ENCODE measurements at regions not wholly inside any gene's neighbourhood (a gene's known extent, or its start where the extent isn't known, plus 50 kb on each side); places are given as distances from the start of the nearest gene placed in this dataset.

- no peak for DNase-seq
Measured at GRCh38 chr1:50295566-50295965, 127.7 kb downstream of the DMRTA2 start.

DNA sequence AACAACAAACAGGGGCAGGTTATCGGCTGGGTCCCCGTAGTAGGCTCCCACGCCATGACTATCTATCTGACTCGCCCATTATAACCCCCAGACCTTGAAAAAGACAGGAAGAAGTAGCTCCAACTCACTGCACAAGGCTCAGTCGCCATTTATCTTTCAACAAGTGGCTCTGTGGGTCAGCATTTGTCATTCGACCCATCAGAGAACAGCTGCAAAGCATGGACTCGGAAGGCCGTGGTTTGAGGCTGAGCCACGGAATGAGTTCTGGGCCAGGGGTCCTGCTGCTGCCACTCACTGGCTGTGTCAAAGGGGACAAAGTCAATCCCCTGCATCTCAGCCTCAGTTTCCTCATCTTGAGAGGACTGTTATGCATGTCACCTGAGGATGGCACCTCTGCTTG lies 131.0 kb downstream of the DMRTA2 start:
- no peak for DNase-seq

- no peak for DNase-seq
Measured at GRCh38 chr1:50289495-50289894, 133.7 kb downstream of the DMRTA2 start.

GRCh38 chr1:50285994-50286393 lies 137.2 kb downstream of the DMRTA2 start:
- no peak for DNase-seq

- DNase-seq = peak in 1 of 56 donors; percentile 1
Measured at GRCh38 chr1:50279622-50280330, 143.5 kb downstream of the DMRTA2 start.

DNA sequence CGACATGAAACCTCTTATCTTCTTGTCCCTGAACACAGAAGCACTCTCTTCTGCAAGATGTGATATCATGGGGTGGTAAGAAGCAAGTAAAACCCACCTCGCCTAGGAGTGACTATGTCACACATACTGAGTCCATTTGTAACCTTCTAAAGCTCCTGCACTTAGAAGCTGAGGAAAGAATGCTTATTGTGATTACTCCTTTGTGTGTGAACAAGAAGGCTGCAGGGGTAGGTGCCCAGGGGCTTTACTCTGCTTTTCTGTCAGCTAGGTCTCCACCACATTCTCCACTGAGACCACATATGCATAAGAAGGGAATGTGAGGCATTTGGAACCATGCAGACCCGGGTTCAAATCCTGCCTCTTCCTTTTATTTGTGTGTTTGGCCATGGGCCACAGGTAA lies 144.3 kb downstream of the DMRTA2 start:
- no peak for DNase-seq

DNA sequence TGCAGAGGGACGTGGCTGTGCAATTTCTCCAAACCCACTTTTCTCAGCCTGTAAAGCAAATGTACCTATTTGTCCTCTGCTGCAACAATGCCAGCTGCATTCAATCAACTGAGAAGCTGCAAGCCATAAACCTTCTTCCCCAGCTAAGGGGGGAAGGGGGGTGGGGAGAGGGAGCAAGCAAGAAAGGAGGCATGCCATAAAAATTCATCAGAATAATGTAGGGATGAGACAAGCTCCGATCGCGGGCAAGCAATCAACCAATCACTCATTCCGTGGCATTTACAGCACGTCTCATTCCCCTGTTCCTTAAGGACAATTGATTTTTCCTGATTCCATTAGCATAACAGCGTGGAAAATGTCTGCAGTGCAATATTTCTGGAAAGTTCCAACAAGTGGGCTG lies 144.8 kb downstream of the DMRTA2 start:
- no peak for DNase-seq

DNA sequence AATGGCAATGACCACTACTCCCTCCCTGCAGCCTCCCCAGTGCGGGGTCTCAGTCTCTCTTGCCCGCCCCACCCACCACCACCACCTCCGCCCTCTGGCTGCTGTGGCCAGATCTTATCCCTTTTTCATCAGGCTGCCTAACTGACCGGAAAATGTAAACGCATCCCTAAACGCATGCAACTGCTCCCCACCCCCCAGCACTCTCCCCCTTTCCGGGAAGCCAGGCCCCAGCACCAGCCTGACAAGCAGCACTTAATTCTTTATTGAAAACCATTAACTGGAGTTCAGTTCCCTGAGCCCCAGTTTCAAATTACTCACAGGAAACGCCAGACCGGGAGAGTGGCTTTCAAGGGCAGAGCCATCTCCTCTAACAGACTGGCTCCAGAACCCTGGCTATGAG lies 147.7 kb downstream of the DMRTA2 start:
- DNase-seq = no peak

GRCh38 chr1:50272912-50273311 lies 150.3 kb downstream of the DMRTA2 start:
- DNase-seq = no peak

DNA sequence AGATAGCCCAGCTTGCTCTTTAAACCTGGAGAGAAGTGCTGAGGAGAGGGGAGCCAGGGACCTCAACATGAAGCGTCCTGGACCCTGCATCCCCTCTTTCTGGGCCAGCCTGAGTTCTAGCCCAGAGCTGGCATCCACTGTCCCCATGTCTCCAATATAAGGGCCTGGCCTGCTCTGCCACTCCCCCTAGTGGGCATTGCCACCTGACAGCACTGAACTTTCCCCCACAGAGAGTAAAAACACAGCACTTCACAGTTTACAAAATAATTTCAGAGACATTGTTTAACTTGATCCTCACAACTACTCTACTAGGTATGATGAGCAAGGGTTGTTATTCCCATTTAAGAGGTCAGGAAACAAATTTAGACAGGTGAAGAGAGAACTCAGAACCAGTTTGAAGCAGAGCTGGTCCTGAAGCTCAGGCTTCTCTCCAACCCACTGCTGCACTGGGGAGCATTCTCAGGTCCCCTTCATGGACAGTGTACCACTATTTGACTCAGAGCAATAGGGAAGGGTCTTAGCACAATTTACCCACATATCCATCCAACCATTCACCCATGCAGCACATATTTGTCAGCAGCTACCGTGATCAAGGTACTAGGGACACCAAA lies 151.2 kb downstream of the DMRTA2 start:
- peak in 25 of 56 donors; percentile 1 to 44 (median 8) for DNase-seq

- DNase-seq = no peak
Measured at GRCh38 chr1:50271337-50271736, 151.9 kb downstream of the DMRTA2 start.

- DNase-seq = no peak
Measured at GRCh38 chr1:50270926-50271325, 152.3 kb downstream of the DMRTA2 start.

GRCh38 chr1:50268049-50268448 lies 155.2 kb downstream of the DMRTA2 start:
- no peak for DNase-seq

GRCh38 chr1:50266509-50266908 lies 156.7 kb downstream of the DMRTA2 start:
- DNase-seq = no peak

DNA sequence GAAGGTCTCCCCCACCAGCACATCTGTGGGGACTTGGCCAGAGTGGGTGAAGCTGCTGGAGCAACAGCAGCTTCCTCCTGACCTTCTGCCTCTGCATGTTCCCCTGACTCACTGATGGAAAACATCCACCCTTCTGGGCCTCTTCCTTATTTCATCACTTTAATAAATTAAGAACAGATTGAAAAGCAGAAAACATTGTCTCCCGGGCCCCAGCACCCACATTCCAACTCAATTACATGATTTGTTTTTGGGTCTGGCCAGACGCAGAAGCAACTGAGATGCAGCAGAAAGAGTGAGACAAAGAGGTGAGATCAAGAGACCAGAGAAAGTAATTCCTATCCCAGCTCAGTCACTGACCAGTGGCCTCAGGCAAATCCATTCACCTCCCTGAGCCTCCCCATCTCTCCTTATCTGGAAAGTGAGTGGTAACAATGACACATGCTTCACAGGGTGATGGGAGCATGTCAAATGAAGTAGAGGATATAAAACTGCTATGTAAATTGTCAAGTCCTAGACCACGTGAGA lies 157.1 kb downstream of the ELAVL4 start:
- DNase-seq = no peak

DNA sequence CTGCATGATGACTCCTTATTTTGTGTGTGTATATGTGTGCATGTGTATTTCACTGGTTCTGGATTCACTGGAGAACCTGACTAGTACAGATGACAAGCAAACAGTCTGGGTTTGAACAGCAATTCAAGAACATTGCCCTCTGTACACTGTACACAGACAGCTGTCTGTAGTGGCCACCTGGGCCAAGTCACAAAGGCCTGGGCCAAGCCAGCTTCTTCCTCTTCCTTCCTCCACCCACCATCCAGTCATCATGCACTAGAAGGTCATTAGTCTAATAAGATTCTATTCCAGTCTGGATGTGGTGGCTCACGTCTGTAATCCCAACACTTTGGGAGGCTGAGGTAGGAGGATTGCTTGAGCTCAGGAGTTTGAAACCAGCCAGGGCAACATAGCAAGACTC lies 155.9 kb downstream of the ELAVL4 start:
- DNase-seq = no peak

- DNase-seq = no peak
Measured at GRCh38 chr1:50262436-50262835, 153.7 kb downstream of the ELAVL4 start.

DNA sequence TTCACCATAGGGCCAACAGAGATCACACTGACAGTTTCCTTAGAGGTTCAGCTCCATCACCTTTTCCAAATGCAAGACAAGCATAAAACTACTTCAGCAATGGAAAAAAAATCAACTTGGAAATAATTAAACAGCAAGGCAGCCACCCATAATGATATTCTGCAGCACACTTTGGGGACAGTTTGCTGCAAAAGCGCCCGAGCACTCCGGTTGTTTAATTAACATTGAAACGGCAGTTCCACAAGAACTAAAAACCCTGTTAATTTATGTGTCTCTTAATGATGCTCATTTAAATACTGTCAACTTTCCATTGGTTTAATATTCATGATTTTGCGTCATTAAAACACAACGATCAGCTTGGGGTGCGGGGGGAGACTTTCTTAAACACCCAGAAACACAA lies 153.2 kb downstream of the ELAVL4 start:
- no peak for DNase-seq

DNA sequence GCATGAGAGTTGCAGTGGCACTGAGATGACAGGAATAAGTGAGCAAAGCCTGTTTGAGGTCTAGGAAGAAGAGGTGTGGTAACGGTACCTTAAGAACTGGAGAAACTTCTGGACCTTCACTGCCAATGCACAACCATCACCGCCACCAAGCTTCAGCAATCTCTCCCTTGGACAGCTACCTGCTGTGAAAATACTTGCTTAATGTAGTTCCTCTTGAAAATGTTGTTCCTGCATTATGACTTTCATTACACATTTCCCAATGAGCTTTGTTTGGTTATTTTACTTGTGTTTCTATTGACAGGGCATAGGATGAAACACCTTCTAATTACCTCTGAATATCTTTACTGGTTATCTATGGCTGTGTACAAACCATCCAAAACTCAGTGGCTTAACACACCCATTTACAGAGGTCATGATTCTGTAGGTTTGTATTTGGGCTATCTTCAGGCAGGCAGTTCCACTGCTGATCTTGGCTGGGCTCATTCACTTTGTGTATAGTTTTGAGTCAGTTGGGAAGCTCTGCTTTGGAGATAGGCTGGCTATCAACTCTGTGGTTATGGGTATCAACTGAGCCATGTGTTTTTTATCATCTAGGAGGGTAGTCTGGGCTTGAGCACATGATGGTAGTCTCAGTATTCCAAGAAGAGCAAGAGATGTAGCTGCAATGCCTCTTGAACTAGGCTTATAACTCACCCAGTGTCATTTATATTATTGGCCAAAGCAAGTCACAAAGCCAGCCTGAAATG lies 149.4 kb downstream of the ELAVL4 start:
- no peak for DNase-seq

- no peak for DNase-seq
Measured at GRCh38 chr1:50257029-50257428, 148.3 kb downstream of the ELAVL4 start.

All from amygdala (tissue), 56 donors.